22Rv1 (cell line): ENCODE measurements at regions not wholly inside any gene's neighbourhood (a gene's known extent, or its start where the extent isn't known, plus 50 kb on each side); places are given as distances from the start of the nearest gene placed in this dataset.

Source experiments
- CTCF ChIP-seq: fragments of 450-650 bp; IDR thresholded peaks from 2 replicates; pipeline ENCODE4 v1.5.1; 2017; ENCODE audit warnings: mild to moderate bottlenecking
- ZFX ChIP-seq: fragments of 450-650 bp; IDR thresholded peaks from 2 replicates; pipeline ENCODE4 v1.6.1; 2017; ENCODE audit warnings: antibody characterized with exemption, borderline replicate concordance

GRCh38 chr10:2119316-2119715 lies 382.0 kb upstream of the ADARB2 start:
- TF ChIP-seq CTCF (no peak), ZFX (no peak)
